ENCODE measurements at regions not wholly inside any gene's neighbourhood (a gene's known extent, or its start where the extent isn't known, plus 50 kb on each side); places are given as distances from the start of the nearest gene placed in this dataset.

DNA sequence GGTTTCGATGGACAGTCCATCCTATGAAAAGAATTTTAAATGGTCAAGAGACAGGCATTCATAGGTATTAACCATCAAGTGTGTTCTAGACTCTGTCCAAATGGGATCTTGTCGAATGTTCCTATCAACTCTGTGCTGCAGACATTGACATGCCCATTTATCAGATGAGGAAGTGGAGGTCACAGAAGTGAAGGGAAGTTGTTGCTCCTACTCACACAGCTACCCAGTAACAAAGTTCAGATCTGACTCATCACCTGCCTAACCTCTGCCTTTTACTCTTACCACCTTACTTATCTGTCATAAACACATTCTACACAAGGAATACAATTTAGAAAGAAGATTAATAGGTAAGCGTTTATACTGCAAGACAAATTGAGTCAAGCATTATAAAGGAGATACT lies 426.2 kb upstream of the BRINP1 start:
- Histone ChIP-seq H3K4me3 (ENCODE audit: low read depth, low read length) (no peak overlapping the region), H3K9me3 (ENCODE audit: control insufficient read depth, insufficient read depth, low read depth, low read length) (no peaks in the 10 kb centered on the region), H3K36me3 (ENCODE audit: control insufficient read depth in 2 of 2, insufficient read depth in 1 of 2, low read length in 2 of 2) (no peaks in the 10 kb centered on the region), H3K4me1 (ENCODE audit: control insufficient read depth, insufficient read depth, low read length) (no peaks in the 10 kb centered on the region), H3K27ac (ENCODE audit: extremely low read depth, low read depth, low read length) (no peak overlapping the region)
- CTCF ChIA-PET = no interaction called here
- TF ChIP-seq BCL11B (tag by site-specific recombination; IDR thresholded peaks at IDR 0.05; ENCODE audit: low read depth) = no peak
- no peak for TF ChIP-seq ZNF555 (tag by site-specific recombination; conservative IDR thresholded peaks at IDR 0.05)
- no peak for TF ChIP-seq YY1 (tag by site-specific recombination; IDR thresholded peaks at IDR 0.05)
- no peak for TF ChIP-seq ZBTB8A (tag by site-specific recombination; IDR thresholded peaks at IDR 0.05)
- TF ChIP-seq SETDB1 (IDR thresholded peaks at IDR 0.05; ENCODE audit: insufficient read length, low read length) = no peak
- TF ChIP-seq, protein P1, sequence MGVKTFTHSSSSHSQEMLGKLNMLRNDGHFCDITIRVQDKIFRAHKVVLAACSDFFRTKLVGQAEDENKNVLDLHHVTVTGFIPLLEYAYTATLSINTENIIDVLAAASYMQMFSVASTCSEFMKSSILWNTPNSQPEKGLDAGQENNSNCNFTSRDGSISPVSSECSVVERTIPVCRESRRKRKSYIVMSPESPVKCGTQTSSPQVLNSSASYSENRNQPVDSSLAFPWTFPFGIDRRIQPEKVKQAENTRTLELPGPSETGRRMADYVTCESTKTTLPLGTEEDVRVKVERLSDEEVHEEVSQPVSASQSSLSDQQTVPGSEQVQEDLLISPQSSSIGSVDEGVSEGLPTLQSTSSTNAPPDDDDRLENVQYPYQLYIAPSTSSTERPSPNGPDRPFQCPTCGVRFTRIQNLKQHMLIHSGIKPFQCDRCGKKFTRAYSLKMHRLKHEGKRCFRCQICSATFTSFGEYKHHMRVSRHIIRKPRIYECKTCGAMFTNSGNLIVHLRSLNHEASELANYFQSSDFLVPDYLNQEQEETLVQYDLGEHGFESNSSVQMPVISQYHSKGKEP (tag by site-specific recombination; IDR thresholded peaks at IDR 0.05) = no peak
- TF ChIP-seq ZNF423 (tag by site-specific recombination; IDR thresholded peaks at IDR 0.05) = no peak
- TF ChIP-seq, protein P2, sequence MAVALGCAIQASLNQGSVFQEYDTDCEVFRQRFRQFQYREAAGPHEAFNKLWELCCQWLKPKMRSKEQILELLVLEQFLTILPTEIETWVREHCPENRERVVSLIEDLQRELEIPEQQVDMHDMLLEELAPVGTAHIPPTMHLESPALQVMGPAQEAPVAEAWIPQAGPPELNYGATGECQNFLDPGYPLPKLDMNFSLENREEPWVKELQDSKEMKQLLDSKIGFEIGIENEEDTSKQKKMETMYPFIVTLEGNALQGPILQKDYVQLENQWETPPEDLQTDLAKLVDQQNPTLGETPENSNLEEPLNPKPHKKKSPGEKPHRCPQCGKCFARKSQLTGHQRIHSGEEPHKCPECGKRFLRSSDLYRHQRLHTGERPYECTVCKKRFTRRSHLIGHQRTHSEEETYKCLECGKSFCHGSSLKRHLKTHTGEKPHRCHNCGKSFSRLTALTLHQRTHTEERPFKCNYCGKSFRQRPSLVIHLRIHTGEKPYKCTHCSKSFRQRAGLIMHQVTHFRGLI (tag by site-specific recombination; IDR thresholded peaks at IDR 0.05) = no peak
- no peak for TF ChIP-seq ZNF558 (tag by site-specific recombination; IDR thresholded peaks at IDR 0.05)
- TF ChIP-seq ZFP37 (tag by site-specific recombination; IDR thresholded peaks at IDR 0.05) = no peak
- no peak for TF ChIP-seq ZNF23 (tag by site-specific recombination; IDR thresholded peaks at IDR 0.05; ENCODE audit: borderline replicate concordance)
- TF ChIP-seq, protein P3, sequence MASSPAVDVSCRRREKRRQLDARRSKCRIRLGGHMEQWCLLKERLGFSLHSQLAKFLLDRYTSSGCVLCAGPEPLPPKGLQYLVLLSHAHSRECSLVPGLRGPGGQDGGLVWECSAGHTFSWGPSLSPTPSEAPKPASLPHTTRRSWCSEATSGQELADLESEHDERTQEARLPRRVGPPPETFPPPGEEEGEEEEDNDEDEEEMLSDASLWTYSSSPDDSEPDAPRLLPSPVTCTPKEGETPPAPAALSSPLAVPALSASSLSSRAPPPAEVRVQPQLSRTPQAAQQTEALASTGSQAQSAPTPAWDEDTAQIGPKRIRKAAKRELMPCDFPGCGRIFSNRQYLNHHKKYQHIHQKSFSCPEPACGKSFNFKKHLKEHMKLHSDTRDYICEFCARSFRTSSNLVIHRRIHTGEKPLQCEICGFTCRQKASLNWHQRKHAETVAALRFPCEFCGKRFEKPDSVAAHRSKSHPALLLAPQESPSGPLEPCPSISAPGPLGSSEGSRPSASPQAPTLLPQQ (tag by site-specific recombination; IDR thresholded peaks at IDR 0.05) = no peak
- TF ChIP-seq ZNF2 (tag by site-specific recombination; IDR thresholded peaks at IDR 0.05) = no peak
- POLR2A ChIA-PET = no interaction called here

DNA sequence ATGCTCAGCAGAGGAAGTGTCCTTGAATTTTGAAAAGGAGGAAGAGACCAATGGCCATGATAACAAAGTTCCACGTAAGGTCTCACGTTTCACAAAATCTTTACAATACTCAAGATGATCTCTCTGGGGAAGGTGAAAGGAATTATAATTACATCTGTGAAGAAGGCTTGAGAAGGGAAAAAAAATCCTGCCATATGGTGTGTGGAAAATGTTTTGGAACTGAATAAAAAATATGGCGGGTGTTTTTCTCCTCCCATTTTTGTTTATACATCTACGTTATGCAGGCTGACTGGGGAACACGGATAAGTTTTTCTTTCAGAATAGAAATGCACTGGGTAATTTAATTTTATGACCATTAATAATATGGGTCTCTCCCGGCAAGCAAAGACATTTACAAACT lies 425.6 kb upstream of the BRINP1 start:
- no peaks in the 10 kb centered on the region for H3K9me3 ChIP-seq (ENCODE audit: control insufficient read depth, insufficient read depth, low read depth, low read length)
- ChIA-PET POLR2A (no interaction called here), CTCF (no interaction called here)
- TF ChIP-seq ZNF266 (tag by site-specific recombination; IDR thresholded peaks at IDR 0.05; ENCODE audit: low read depth) (no peak), ZNF394 (tag by site-specific recombination; IDR thresholded peaks at IDR 0.05; ENCODE audit: borderline replicate concordance) (no peak), ZNF146 (tag by site-specific recombination; IDR thresholded peaks at IDR 0.05) (no peak), GLI4 (tag by site-specific recombination; IDR thresholded peaks at IDR 0.05) (no peak), ZNF514 (tag by site-specific recombination; IDR thresholded peaks at IDR 0.05) (no peak), ZNF169 (tag by site-specific recombination; IDR thresholded peaks at IDR 0.05) (no peak), ZNF585B (tag by site-specific recombination; IDR thresholded peaks at IDR 0.05) (no peak)
- TF ChIP-seq, protein P4, sequence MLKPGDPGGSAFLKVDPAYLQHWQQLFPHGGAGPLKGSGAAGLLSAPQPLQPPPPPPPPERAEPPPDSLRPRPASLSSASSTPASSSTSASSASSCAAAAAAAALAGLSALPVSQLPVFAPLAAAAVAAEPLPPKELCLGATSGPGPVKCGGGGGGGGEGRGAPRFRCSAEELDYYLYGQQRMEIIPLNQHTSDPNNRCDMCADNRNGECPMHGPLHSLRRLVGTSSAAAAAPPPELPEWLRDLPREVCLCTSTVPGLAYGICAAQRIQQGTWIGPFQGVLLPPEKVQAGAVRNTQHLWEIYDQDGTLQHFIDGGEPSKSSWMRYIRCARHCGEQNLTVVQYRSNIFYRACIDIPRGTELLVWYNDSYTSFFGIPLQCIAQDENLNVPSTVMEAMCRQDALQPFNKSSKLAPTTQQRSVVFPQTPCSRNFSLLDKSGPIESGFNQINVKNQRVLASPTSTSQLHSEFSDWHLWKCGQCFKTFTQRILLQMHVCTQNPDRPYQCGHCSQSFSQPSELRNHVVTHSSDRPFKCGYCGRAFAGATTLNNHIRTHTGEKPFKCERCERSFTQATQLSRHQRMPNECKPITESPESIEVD (tag by site-specific recombination; IDR thresholded peaks at IDR 0.05) = no peak
- no peak overlapping the region for H3K27ac ChIP-seq (ENCODE audit: extremely low read depth, low read depth, low read length)
- no peak overlapping the region for H3K4me3 ChIP-seq (ENCODE audit: low read depth, low read length)
- H3K4me1 ChIP-seq (ENCODE audit: control insufficient read depth, insufficient read depth, low read length) = no peaks in the 10 kb centered on the region
- H3K36me3 ChIP-seq (ENCODE audit: control insufficient read depth in 2 of 2, insufficient read depth in 1 of 2, low read length in 2 of 2) = no peaks in the 10 kb centered on the region

Measured in HEK293 (cell line).